ENCODE measurements at regions not wholly inside any gene's neighbourhood (a gene's known extent, or its start where the extent isn't known, plus 50 kb on each side); places are given as distances from the start of the nearest gene placed in this dataset.

- H3K4me3 ChIP-seq, result no peak overlapping the region
- H3K27ac ChIP-seq, result no peak overlapping the region
- no peaks in the 10 kb centered on the region for H3K36me3 ChIP-seq
- H3K9me3 ChIP-seq, result no peaks in the 10 kb centered on the region
- H3K27me3 ChIP-seq, result no peaks in the 10 kb centered on the region
- WGBS, 5 donors, result 87 to 93% (median 88%) methylated on average over 13 of the region's 13 CpGs
- H3K4me1 ChIP-seq, result no peaks in the 10 kb centered on the region
- intact Hi-C loops (cut with DNase I; ENCODE audit: low total_unique reads), result no loop called here
- DNase-seq, result no peak
- no peak for TF ChIP-seq POLR2A (IDR thresholded peaks at IDR 0.05)
- TF ChIP-seq EP300 (IDR thresholded peaks at IDR 0.05), result no peak
- no peak for TF ChIP-seq POLR2AphosphoS5 (IDR thresholded peaks at IDR 0.05)
- TF ChIP-seq, protein P1, sequence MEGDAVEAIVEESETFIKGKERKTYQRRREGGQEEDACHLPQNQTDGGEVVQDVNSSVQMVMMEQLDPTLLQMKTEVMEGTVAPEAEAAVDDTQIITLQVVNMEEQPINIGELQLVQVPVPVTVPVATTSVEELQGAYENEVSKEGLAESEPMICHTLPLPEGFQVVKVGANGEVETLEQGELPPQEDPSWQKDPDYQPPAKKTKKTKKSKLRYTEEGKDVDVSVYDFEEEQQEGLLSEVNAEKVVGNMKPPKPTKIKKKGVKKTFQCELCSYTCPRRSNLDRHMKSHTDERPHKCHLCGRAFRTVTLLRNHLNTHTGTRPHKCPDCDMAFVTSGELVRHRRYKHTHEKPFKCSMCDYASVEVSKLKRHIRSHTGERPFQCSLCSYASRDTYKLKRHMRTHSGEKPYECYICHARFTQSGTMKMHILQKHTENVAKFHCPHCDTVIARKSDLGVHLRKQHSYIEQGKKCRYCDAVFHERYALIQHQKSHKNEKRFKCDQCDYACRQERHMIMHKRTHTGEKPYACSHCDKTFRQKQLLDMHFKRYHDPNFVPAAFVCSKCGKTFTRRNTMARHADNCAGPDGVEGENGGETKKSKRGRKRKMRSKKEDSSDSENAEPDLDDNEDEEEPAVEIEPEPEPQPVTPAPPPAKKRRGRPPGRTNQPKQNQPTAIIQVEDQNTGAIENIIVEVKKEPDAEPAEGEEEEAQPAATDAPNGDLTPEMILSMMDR (IDR thresholded peaks at IDR 0.05), result no peak
These were observed 354.0 kb downstream of the ARL4A start for GRCh38 chr7:13041368-13041988.

GRCh38 chr7:13042605-13043236, 355.3 kb downstream of the ARL4A start:
- no peaks in the 10 kb centered on the region for H3K36me3 ChIP-seq
- no peaks in the 10 kb centered on the region for H3K9me3 ChIP-seq
- H3K4me3 ChIP-seq, result no peak overlapping the region
- DNase-seq, result no peak
- intact Hi-C loops (cut with DNase I; ENCODE audit: low total_unique reads), result no loop called here
- H3K4me1 ChIP-seq, result no peaks in the 10 kb centered on the region
- TF ChIP-seq POLR2A (IDR thresholded peaks at IDR 0.05) (no peak), EP300 (IDR thresholded peaks at IDR 0.05) (no peak), POLR2AphosphoS5 (IDR thresholded peaks at IDR 0.05) (no peak)
- TF ChIP-seq, protein P1 (IDR thresholded peaks at IDR 0.05), result no peak
- H3K27ac ChIP-seq, result no peak overlapping the region
- no peaks in the 10 kb centered on the region for H3K27me3 ChIP-seq

DNA sequence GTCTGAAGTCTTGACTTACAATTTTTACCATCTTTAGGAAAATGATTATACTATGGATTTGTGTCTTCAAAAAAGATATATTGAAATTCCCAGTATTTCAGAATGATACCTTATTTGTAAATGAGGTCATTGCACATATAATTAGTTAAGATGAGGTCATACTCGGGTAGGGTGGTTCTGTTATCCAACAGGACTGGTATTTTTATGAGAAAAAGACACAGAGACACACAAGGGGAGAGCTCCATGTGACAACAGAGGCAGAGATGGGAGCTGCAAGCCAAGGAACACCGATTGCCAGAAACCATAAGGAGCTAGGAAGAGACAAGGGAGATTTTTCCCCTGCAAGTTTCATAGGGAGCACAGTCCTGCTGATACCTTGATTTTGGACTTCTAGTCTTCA, 356.9 kb downstream of the ARL4A start:
- H3K27me3 ChIP-seq, result no peaks in the 10 kb centered on the region
- H3K36me3 ChIP-seq, result no peaks in the 10 kb centered on the region
- no peak overlapping the region for H3K27ac ChIP-seq
- no peaks in the 10 kb centered on the region for H3K4me1 ChIP-seq
- intact Hi-C loops (cut with DNase I; ENCODE audit: low total_unique reads), result no loop called here
- 79 to 86% (median 81%) methylated on average over 2 of the region's 2 CpGs for WGBS, 5 donors
- no peaks in the 10 kb centered on the region for H3K9me3 ChIP-seq
- H3K4me3 ChIP-seq, result no peak overlapping the region
- TF ChIP-seq POLR2AphosphoS5 (IDR thresholded peaks at IDR 0.05) (no peak), POLR2A (IDR thresholded peaks at IDR 0.05) (no peak)
- DNase-seq, result no peak

DNA sequence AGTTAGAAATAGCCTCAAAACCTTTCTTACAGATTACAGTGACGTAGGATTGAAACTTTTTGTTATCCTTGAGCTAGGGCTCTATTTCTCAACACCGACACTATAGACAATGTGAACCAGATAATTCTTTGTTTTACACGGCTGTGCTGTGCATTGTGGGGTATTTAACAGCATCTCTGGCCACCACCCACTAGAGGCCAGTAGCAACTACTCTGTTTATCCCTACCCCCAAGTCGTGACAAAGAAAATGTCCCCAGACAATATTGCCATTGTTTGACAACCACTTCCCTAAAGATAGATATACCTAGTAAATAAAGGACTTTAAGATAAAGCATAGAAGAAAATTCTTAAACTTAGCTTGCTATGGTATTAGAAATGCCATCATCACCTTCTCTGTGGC, 359.6 kb downstream of the ARL4A start:
- DNase-seq, result no peak
- Histone ChIP-seq H3K9me3 (no peaks in the 10 kb centered on the region), H3K27ac (no peak overlapping the region), H3K4me1 (peaks cover 0 to 8% (median 0%) of the 10 kb centered on the region in 4 donors), H3K27me3 (no peaks in the 10 kb centered on the region), H3K36me3 (no peaks in the 10 kb centered on the region), H3K4me3 (no peak overlapping the region)
- intact Hi-C loops (cut with DNase I; ENCODE audit: low total_unique reads), result no loop called here
- TF ChIP-seq, protein P1 (IDR thresholded peaks at IDR 0.05), result no peak
- TF ChIP-seq POLR2A (IDR thresholded peaks at IDR 0.05), result no peak
- TF ChIP-seq EP300 (IDR thresholded peaks at IDR 0.05), result no peak
- no peak for TF ChIP-seq POLR2AphosphoS5 (IDR thresholded peaks at IDR 0.05)
- WGBS, 5 donors, result 53 to 72% (median 63%) methylated on average over 4 of the region's 4 CpGs

DNA sequence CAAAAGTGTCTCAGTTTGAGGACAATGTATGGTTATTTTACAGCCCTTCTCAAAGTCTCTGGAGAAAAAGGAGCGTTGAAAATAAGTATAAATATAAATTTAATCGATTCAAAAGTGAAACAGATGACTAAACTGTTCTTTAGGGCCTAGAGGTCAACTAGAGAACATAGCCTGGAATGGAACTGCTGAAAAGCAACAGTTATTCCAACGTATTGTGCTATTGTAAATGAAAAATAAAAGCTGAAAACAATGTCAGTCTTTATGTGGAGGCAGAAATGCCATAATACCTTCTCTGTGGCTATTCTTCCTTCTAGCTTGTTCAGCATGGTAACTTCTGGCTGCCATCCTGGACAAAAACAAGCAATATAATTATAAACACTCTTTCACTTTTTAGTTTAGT, 362.5 kb downstream of the ARL4A start:
- Histone ChIP-seq H3K4me1 (peaks cover 0 to 8% (median 0%) of the 10 kb centered on the region in 4 donors), H3K9me3 (no peaks in the 10 kb centered on the region), H3K4me3 (no peak overlapping the region), H3K36me3 (no peaks in the 10 kb centered on the region), H3K27ac (no peak overlapping the region), H3K27me3 (no peaks in the 10 kb centered on the region)
- intact Hi-C loops (cut with DNase I; ENCODE audit: low total_unique reads), result no loop called here
- DNase-seq, result no peak
- no peak for TF ChIP-seq EP300 (IDR thresholded peaks at IDR 0.05)
- WGBS, 5 donors, result 63 to 75% (median 68%) methylated on average over 3 of the region's 3 CpGs

All from stomach (tissue), 8 donors.